ENCODE measurements at regions not wholly inside any gene's neighbourhood (a gene's known extent, or its start where the extent isn't known, plus 50 kb on each side); places are given as distances from the start of the nearest gene placed in this dataset.

GRCh38 chr1:57991289-57991688, 555.2 kb downstream of the OMA1 start:
- no peaks in the 10 kb centered on the region for H3K9me3 Mint-ChIP-seq
- H3K27ac Mint-ChIP-seq, result no peak overlapping the region
- TF ChIP-seq CTCF (IDR thresholded peaks at IDR 0.05), result no peak
- H3K4me3 Mint-ChIP-seq, result no peak overlapping the region
- peaks cover 7% of the 10 kb centered on the region for H3K4me1 Mint-ChIP-seq
- H3K36me3 Mint-ChIP-seq (ENCODE audit: low read depth), result no peaks in the 10 kb centered on the region
- H3K27me3 Mint-ChIP-seq (ENCODE audit: low read depth, poor library complexity), result peaks cover 8% of the 10 kb centered on the region
- no peak for DNase-seq

GRCh38 chr1:57989877-57990276, 556.6 kb downstream of the OMA1 start:
- Mint-ChIP-seq H3K4me3 (no peak overlapping the region), H3K27me3 (ENCODE audit: low read depth, poor library complexity) (peaks cover 5% of the 10 kb centered on the region), H3K4me1 (peaks cover 7% of the 10 kb centered on the region), H3K36me3 (ENCODE audit: low read depth) (no peaks in the 10 kb centered on the region), H3K27ac (no peak overlapping the region), H3K9me3 (no peaks in the 10 kb centered on the region)
- no peak for DNase-seq
- TF ChIP-seq CTCF (IDR thresholded peaks at IDR 0.05), result no peak

GRCh38 chr1:57987523-57987922, 559.0 kb downstream of the OMA1 start:
- Mint-ChIP-seq H3K27ac (no peak overlapping the region), H3K27me3 (ENCODE audit: low read depth, poor library complexity) (no peaks in the 10 kb centered on the region), H3K4me1 (peaks cover 7% of the 10 kb centered on the region), H3K9me3 (no peaks in the 10 kb centered on the region), H3K4me3 (no peak overlapping the region), H3K36me3 (ENCODE audit: low read depth) (no peaks in the 10 kb centered on the region)
- no peak for DNase-seq
- no peak for TF ChIP-seq CTCF (IDR thresholded peaks at IDR 0.05)

GRCh38 chr1:57986432-57986831, 560.1 kb downstream of the OMA1 start:
- Mint-ChIP-seq H3K4me1 (peaks cover 7% of the 10 kb centered on the region), H3K36me3 (ENCODE audit: low read depth) (no peaks in the 10 kb centered on the region), H3K27ac (no peak overlapping the region), H3K4me3 (no peak overlapping the region), H3K27me3 (ENCODE audit: low read depth, poor library complexity) (no peaks in the 10 kb centered on the region), H3K9me3 (no peaks in the 10 kb centered on the region)
- TF ChIP-seq CTCF (IDR thresholded peaks at IDR 0.05), result no peak
- DNase-seq, result no peak

- Mint-ChIP-seq H3K27me3 (ENCODE audit: low read depth, poor library complexity) (peaks cover 4% of the 10 kb centered on the region), H3K36me3 (ENCODE audit: low read depth) (no peaks in the 10 kb centered on the region), H3K4me1 (peaks cover 7% of the 10 kb centered on the region), H3K4me3 (no peak overlapping the region), H3K9me3 (no peaks in the 10 kb centered on the region), H3K27ac (no peak overlapping the region)
- no peak for TF ChIP-seq CTCF (IDR thresholded peaks at IDR 0.05)
- DNase-seq, result no peak
These were observed 560.4 kb upstream of the DAB1 start for GRCh38 chr1:57984277-57984676.

- no peaks in the 10 kb centered on the region for H3K36me3 Mint-ChIP-seq (ENCODE audit: low read depth)
- DNase-seq, result no peak
These were observed 559.6 kb upstream of the DAB1 start for GRCh38 chr1:57983441-57983840.

More at GRCh38 chr1:57983441-57983840, 559.6 kb upstream of the DAB1 start:
- Mint-ChIP-seq H3K4me1 (peaks cover 7% of the 10 kb centered on the region), H3K4me3 (no peak overlapping the region), H3K9me3 (peaks cover 4% of the 10 kb centered on the region), H3K27me3 (ENCODE audit: low read depth, poor library complexity) (peaks cover 4% of the 10 kb centered on the region), H3K27ac (no peak overlapping the region)
- TF ChIP-seq CTCF (IDR thresholded peaks at IDR 0.05), result no peak

Data from nephron progenitor cell (in vitro differentiated cells).